ENCODE measurements at regions not wholly inside any gene's neighbourhood (a gene's known extent, or its start where the extent isn't known, plus 50 kb on each side); places are given as distances from the start of the nearest gene placed in this dataset.
"Not testable (repeated sequence)": the region's sequence is repeated elsewhere in the genome, so short reads cannot be mapped to it uniquely, and the experiment has no call there.

- DNase-seq (ENCODE audit: low read depth in 2 of 2, low spot score in 1 of 2), result no peak
These were observed 298.3 kb upstream of the TBL1XR1 start for GRCh38 chr3:177495566-177495965.

GRCh38 chr3:177498037-177498857, 301.0 kb upstream of the TBL1XR1 start:
- no peak for DNase-seq (ENCODE audit: low read depth in 2 of 2, low spot score in 1 of 2)

GRCh38 chr3:177499039-177499438, 301.8 kb upstream of the TBL1XR1 start:
- DNase-seq (ENCODE audit: low read depth in 2 of 2, low spot score in 1 of 2), result not testable (repeated sequence)

DNA sequence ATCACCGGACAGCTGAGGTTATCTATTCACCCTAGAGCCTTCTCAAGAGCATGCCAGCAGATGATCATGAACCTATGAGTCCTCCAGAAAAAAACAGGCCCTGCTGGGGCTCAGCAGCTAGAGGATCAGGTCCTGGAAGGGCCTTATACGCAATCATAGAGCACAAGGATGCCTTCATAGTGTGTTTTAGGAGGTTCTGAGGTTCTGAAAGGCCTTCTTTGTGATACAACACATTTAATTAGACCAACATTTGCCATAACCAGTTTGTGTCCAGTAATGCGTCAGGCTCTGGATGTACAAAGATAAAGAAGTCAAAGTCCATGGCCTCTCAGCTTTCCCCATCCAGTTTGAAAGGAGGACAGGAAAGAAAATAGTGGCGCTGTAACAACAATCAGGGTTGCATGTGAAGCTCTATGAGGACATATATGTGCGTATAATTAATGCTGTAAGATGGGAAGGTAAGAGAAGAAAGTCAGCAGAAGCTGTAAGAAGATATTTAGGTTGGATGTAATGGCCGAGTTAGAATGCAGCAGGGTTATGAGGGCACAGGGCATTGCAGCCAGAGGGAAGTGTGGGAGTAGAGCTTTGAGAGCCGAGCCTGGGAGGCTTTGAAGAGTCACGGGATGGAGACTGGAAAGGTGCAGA, 302.6 kb upstream of the TBL1XR1 start:
- no peak for DNase-seq (ENCODE audit: low read depth in 2 of 2, low spot score in 1 of 2)

- DNase-seq (ENCODE audit: low read depth in 2 of 2, low spot score in 1 of 2), result no peak
These were observed 313.5 kb upstream of the TBL1XR1 start for GRCh38 chr3:177510693-177511216.

GRCh38 chr3:177512945-177513814, 315.9 kb upstream of the TBL1XR1 start:
- no peak for DNase-seq (ENCODE audit: low read depth in 2 of 2, low spot score in 1 of 2)

DNA sequence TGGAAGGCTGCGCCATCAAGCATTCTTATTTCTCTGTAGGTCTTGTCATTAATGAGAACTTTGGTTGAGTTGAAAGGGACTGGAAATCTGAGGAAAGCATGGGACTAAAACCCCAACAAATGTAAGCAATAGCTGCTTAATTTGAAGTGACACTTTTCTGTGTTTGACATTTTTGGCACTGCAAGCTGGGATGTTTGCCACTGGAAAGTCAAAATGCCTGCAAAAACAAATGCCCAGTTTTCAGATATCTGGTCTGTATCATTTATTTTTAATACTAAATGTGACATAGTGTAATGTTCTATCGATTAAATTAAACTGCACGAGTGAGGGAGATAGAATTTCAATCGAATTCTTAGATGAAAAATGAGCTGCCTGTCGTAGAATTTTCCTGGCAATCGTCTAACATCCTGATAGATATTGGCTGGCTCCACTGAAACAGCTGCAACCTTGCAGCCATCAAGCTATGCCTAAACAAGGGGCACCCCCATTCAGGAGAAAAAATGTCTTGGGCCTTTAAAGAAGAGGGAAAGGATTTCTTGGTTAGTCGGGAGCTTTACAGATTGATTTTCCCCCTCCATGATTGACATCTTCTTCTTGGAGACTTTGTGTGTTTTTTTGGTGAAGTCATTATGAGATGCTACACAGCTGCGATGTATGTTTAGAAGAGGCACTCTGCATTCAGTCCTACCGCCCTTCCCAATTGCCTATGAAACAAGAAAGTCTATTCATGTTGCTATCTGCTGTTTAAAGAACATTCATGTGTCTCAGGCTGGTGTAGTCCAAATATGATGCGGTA, 316.7 kb upstream of the TBL1XR1 start:
- DNase-seq (ENCODE audit: low read depth in 2 of 2, low spot score in 1 of 2), result no peak

GRCh38 chr3:177514611-177515499, 317.6 kb upstream of the TBL1XR1 start:
- DNase-seq (ENCODE audit: low read depth in 2 of 2, low spot score in 1 of 2), result no peak

DNA sequence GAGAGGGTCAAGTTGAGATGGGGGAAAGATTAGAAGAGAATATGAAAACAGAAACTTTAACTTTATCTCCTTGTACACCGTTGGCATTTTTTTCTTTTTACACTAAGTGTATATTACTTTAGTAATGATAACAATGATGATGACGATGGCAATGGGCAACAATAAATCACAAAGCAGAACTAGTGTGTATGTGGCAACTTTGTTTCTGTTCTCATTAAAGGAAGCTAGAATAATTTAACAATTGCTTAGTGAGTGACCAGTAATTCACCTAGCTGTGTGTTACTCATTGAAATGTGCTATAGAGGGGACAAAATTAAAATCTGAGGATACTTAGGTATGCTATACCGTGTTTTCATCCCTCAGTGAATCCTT, 318.5 kb upstream of the TBL1XR1 start:
- no peak for DNase-seq (ENCODE audit: low read depth in 2 of 2, low spot score in 1 of 2)

- DNase-seq (ENCODE audit: low read depth in 2 of 2, low spot score in 1 of 2), result no peak
These were observed 319.1 kb upstream of the TBL1XR1 start for GRCh38 chr3:177516158-177517011.

DNA sequence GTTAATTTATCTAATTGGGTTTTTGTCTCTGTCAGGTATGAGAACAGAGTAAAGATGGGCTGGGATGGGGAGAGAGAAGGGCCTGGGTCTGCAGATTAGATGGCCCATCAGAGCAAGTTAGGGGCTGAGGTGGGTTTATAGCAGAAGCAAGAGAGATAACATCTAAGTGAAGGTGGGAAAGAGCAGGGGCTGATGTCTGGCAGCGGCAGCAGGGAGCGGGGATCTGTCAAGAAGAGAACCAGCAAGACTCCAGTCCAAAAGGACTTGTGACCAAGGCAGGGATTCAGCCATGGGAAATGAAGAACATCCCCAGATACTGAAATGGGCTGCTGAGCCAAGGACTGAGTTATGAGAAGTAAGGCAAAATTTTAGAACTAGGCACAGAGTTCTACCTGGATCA, 320.6 kb upstream of the TBL1XR1 start:
- DNase-seq (ENCODE audit: low read depth in 2 of 2, low spot score in 1 of 2), result no peak

GRCh38 chr3:177519588-177519987, 322.3 kb upstream of the TBL1XR1 start:
- no peak for DNase-seq (ENCODE audit: low read depth in 2 of 2, low spot score in 1 of 2)

- no peak for DNase-seq (ENCODE audit: low read depth in 2 of 2, low spot score in 1 of 2)
These were observed 324.0 kb upstream of the TBL1XR1 start for GRCh38 chr3:177521305-177521704.

DNA sequence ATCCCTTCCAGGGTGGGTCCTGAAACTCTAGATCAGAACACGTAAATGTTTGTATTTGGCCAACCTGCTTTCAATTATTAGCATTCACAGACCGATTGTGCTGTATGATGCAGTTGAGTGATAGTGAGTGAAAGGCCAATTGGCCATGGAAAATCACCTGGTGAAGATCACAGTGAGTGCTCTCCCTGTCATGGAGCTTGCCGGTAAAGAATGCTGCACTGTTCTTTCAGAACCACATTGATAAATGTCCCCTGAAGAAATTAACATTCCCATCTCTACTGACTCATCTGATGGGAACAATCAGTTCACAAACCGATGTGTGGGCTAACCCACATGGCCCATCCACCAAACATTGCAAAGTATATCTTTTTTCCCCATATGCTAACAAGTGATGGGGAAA, 324.8 kb upstream of the TBL1XR1 start:
- no peak for DNase-seq (ENCODE audit: low read depth in 2 of 2, low spot score in 1 of 2)

- no peak for DNase-seq (ENCODE audit: low read depth in 2 of 2, low spot score in 1 of 2)
These were observed 325.9 kb upstream of the TBL1XR1 start for GRCh38 chr3:177523067-177523675.

- no peak for DNase-seq (ENCODE audit: low read depth in 2 of 2, low spot score in 1 of 2)
These were observed 326.7 kb upstream of the TBL1XR1 start for GRCh38 chr3:177523872-177524438.

GRCh38 chr3:177524742-177525141, 327.5 kb upstream of the TBL1XR1 start:
- DNase-seq (ENCODE audit: low read depth in 2 of 2, low spot score in 1 of 2), result no peak

GRCh38 chr3:177525414-177525813, 328.1 kb upstream of the TBL1XR1 start:
- DNase-seq (ENCODE audit: low read depth in 2 of 2, low spot score in 1 of 2), result no peak
